HepG2 (cell line): ENCODE measurements at regions not wholly inside any gene's neighbourhood (a gene's known extent, or its start where the extent isn't known, plus 50 kb on each side); places are given as distances from the start of the nearest gene placed in this dataset.

ENCODE experiments used
- ATAC-seq: fragments of 200-7000 bp; cut with Tn5 transposase; 3 replicates; pipeline ENCODE4 v1.9.1; 2020; ENCODE audit warnings: mild to moderate bottlenecking, moderate library complexity
- BruUV-seq: library from RNA; stranded (reverse); fragments of 400-500 nt; replicated peaks from 2 replicates; lab custom pipeline; 2021; lab: Mats Ljungman, UMichigan
- CTCF ChIA-PET: fragments of 300-600 bp; formaldehyde crosslinking; extraction: SDS; loops from one replicate; lab custom pipeline; 2021; ENCODE audit warnings: low total read pairs, inconsistent platforms, low intra/inter-chr PET ratio; lab: Yijun Ruan, JAX
- POLR2A ChIA-PET: fragments of 350-600 bp; sonication (Branson Sonifier 250); formaldehyde crosslinking; loops from one replicate; lab custom pipeline; 2020; ENCODE audit warnings: antibody characterized with exemption, inconsistent platforms; lab: Yijun Ruan, JAX
- DNase-seq: peaks from one replicate; pipeline ENCODE4 v3.0.0-alpha.2; 2015; ENCODE audit warnings: low spot score
- FAIRE-seq: peaks from 3 replicates; lab custom pipeline; 2011; peaks lifted over from hg19 to GRCh38; lab: Jason Lieb, UNC
- H2AFZ ChIP-seq: one replicate; pipeline ENCODE4 v1.6.1; 2011; ENCODE audit warnings: low read length, inconsistent platforms
- H3K27ac ChIP-seq: fragments of 300-600 bp; 3 replicates; pipeline ENCODE4 v1.8.0; 2011; ENCODE audit warnings: mixed run types, mild to moderate bottlenecking, mixed read lengths, low read length, inconsistent platforms; ENCODE audit not compliant: insufficient read depth; ENCODE audit errors: extremely low read length
- H3K27me3 ChIP-seq, 2 experiments: fragments of 200-600 bp in 1 of 2; 2 replicates in 1 of 2; 3 replicates in 1 of 2; pipeline versions ENCODE4 v1.6.0 to v1.8.0; 2011; ENCODE audit warnings: low read length in 2 of 2, mild to moderate bottlenecking in 2 of 2, moderate library complexity in 2 of 2, inconsistent platforms in 1 of 2; ENCODE audit not compliant: insufficient read depth in 2 of 2, control insufficient read depth in 1 of 2
- H3K36me3 ChIP-seq, 2 experiments: fragments of 200-600 bp in 1 of 2; replicated peaks in 1 of 2; 2 replicates in 1 of 2; 3 replicates in 1 of 2; pipeline versions ENCODE4 v1.5.1 to v1.8.0; 2011; ENCODE audit warnings: low read length in 2 of 2, inconsistent platforms in 1 of 2; ENCODE audit not compliant: insufficient read depth in 2 of 2, control insufficient read depth in 1 of 2
- H3K4me1 ChIP-seq: 2 replicates; pipeline ENCODE4 v1.5.1; 2012; ENCODE audit warnings: low read length, inconsistent platforms; ENCODE audit not compliant: insufficient read depth
- H3K4me2 ChIP-seq: 2 replicates; pipeline ENCODE4 v1.6.0; 2011; ENCODE audit warnings: low read depth, low read length, inconsistent platforms
- H3K4me3 ChIP-seq, 3 experiments: fragments of 200-600 bp in 1 of 3; sonication (generic), shearing (Covaris generic) in 1 of 3; replicated peaks in 1 of 3; 2 replicates each; pipeline ENCODE4 v1.5.1; 2011 to 2016; ENCODE audit warnings: low read length in 3 of 3, inconsistent platforms in 2 of 3, low read depth in 2 of 3, mild to moderate bottlenecking in 2 of 3, control low read depth in 1 of 3, mixed read lengths in 1 of 3; ENCODE audit not compliant: insufficient read depth in 1 of 3
- H3K79me2 ChIP-seq: one replicate; pipeline ENCODE4 v1.6.1; 2011; ENCODE audit warnings: low read length, inconsistent platforms; ENCODE audit not compliant: insufficient read depth
- H3K9ac ChIP-seq: 2 replicates; pipeline ENCODE4 v1.6.0; 2011; ENCODE audit warnings: mild to moderate bottlenecking, low read depth, low read length, inconsistent platforms; ENCODE audit not compliant: insufficient read depth
- H3K9me3 ChIP-seq: 2 replicates; pipeline ENCODE4 v1.5.1; 2012; ENCODE audit warnings: mild to moderate bottlenecking, low read length
- H4K20me1 ChIP-seq: 2 replicates; pipeline ENCODE4 v1.6.0; 2011; ENCODE audit warnings: inconsistent platforms, mild to moderate bottlenecking, low read length, moderate library complexity; ENCODE audit not compliant: insufficient read depth
- BCL6 ChIP-seq: IDR thresholded peaks from 2 replicates; pipeline ENCODE4 v1.6.1; 2016; ENCODE audit warnings: missing genetic modification reagents, missing compliant biosample characterization
- FOSL1 ChIP-seq: sonication (generic); formaldehyde crosslinking; IDR thresholded peaks from 2 replicates; pipeline ENCODE4 v1.9.0; 2021; ENCODE audit warnings: missing genetic modification reagents, borderline replicate concordance
- GATA4 ChIP-seq: sonication (generic); IDR thresholded peaks from 2 replicates; pipeline ENCODE4 v1.6.1; 2016; ENCODE audit warnings: antibody characterized with exemption, low read depth, borderline replicate concordance
- HNRNPLL ChIP-seq: fragments of 200-400 bp; formaldehyde crosslinking; IDR thresholded peaks from 2 replicates; pipeline ENCODE4 v1.6.1; 2017; ENCODE audit warnings: mild to moderate bottlenecking, low read depth, low read length; ENCODE audit not compliant: poor library complexity, severe bottlenecking
- JDP2 ChIP-seq: sonication (generic); formaldehyde crosslinking; IDR thresholded peaks from 2 replicates; pipeline ENCODE4 v1.8.1; 2022; ENCODE audit warnings: missing genetic modification reagents, borderline replicate concordance
- PCBP1 ChIP-seq: fragments of 200-400 bp; formaldehyde crosslinking; IDR thresholded peaks from 2 replicates; pipeline ENCODE4 v1.6.1; 2017; ENCODE audit warnings: mild to moderate bottlenecking, low read depth, low read length, borderline replicate concordance
- RBM22 ChIP-seq: fragments of 200-400 bp; formaldehyde crosslinking; optimal IDR thresholded peaks from 2 replicates; pipeline ENCODE3; 2017; ENCODE audit warnings: mild to moderate bottlenecking, low read length, moderate library complexity
- RORA ChIP-seq: sonication (generic); formaldehyde crosslinking; IDR thresholded peaks from 2 replicates; pipeline ENCODE4 v1.5.0; 2020; ENCODE audit warnings: mild to moderate bottlenecking, missing genetic modification reagents, moderate library complexity
- TCF7L2 ChIP-seq: IDR thresholded peaks from 2 replicates; pipeline ENCODE4 v1.6.1; 2011; ENCODE audit warnings: mild to moderate bottlenecking, low read depth, low read length, moderate library complexity
- ZNF230 ChIP-seq: sonication (generic); formaldehyde crosslinking; IDR thresholded peaks from 2 replicates; pipeline ENCODE4 v1.4.0; 2020; ENCODE audit warnings: mild to moderate bottlenecking, missing genetic modification reagents
- WGBS: methylation state at CpG from one replicate; pipeline ENCODE4 v1.1.6; 2017; ENCODE audit warnings: low lambda C conversion rate; 5-methylcytosine and 5-hydroxymethylcytosine counted together
- in situ Hi-C: cut with HindIII; loops from 2 replicates; pipeline ENCODE4 v1.10.0; 2017; ENCODE audit warnings: low pct_unique_long_range_greater_than_20kb; ENCODE audit not compliant: extremely low pct_ligation_motif_present
- intact Hi-C: fragments of 100-400 bp; cut with micrococcal nuclease; formaldehyde crosslinking; loops from one replicate; pipeline ENCODE4 v1.10.0; 2022; ENCODE audit not compliant: unreplicated experiment
- TF ChIP-seq, protein P1 (sequence below): sonication (generic); formaldehyde crosslinking; IDR thresholded peaks from 2 replicates; pipeline ENCODE4 v1.5.0; 2020; ENCODE audit warnings: mild to moderate bottlenecking, missing genetic modification reagents, borderline replicate concordance
- TF ChIP-seq, protein P2 (sequence below): sonication (generic); formaldehyde crosslinking; IDR thresholded peaks from 2 replicates; pipeline ENCODE4 v1.4.0; 2020; ENCODE audit warnings: mild to moderate bottlenecking, missing genetic modification reagents
- TF ChIP-seq, protein P3 (sequence below): IDR thresholded peaks from 2 replicates; pipeline ENCODE4 v1.6.1; 2012; ENCODE audit warnings: low read length, improper control_type of control experiment
- TF ChIP-seq, protein P4 (sequence below): sonication (generic); formaldehyde crosslinking; conservative IDR thresholded peaks from 2 replicates; pipeline ENCODE4 v1.8.1; 2023; ENCODE audit warnings: missing genetic modification reagents

DNA sequence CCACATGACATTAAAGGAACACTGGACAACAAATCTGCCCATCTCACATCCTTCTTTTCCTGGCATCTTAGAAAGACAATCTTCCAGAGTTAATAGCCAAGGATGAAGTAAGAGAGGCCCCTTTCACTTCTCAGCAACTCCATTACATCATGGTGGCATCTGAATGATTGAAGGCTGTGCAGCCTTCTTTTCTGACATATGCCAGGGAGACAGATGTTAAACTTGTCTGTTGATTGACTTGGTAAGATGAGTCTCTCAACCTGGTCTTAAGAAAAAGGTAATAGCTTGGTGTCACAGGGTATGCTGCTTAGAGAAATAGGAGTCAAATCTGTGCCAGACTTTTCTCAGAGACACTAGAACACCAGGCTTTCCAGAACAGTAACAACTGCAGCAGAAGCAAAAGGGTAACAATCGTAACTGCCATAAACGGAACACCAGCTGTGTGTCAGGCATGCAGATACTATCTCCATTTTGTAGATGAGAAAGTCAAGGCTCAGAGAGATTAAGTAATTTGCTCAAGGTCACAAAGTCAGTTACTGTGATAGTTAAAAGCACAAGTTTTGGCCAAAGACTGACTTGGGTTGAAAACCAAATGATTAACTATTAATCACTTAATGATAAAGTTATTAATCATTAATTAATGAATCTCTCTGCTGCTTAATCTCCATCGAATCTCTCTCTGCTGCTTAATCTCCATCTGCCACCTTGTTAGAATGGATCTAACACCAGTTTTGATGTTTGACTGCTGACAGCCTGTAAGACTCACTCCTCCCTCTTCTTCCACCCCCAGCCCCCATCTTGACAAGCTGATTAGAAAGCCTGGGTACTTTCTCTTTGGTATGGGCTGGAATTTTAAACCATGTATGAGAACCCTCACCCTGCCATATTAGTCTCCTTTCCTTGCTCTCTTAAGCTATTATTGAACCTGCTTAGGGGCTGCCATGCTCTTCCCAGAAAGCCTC, 353.5 kb downstream of the ENC1 start:
- H4K20me1 ChIP-seq, result no peaks in the 10 kb centered on the region
- no peak overlapping the region for H3K4me3 ChIP-seq
- H3K9me3 ChIP-seq, result no peaks in the 10 kb centered on the region
- no peak overlapping the region for H3K9ac ChIP-seq
- CTCF ChIA-PET, result no interaction called here
- H3K27ac ChIP-seq, result no peak overlapping the region
- H3K27me3 ChIP-seq, result no peaks in the 10 kb centered on the region; a peak in 2 of 5 replicates
- ATAC-seq, result no peak
- no TSS peak for BruUV-seq
- 8% methylated on average over 3 of the region's 3 CpGs for WGBS
- H3K36me3 ChIP-seq, result no peaks in the 10 kb centered on the region
- in situ Hi-C loops (no loop called here), intact Hi-C loops (no loop called here)
- no peak for DNase-seq
- no peak overlapping the region for H3K4me2 ChIP-seq
- no peak overlapping the region for H2AFZ ChIP-seq
- H3K4me1 ChIP-seq, result no peaks in the 10 kb centered on the region
- no peak for FAIRE-seq
- no peaks in the 10 kb centered on the region for H3K79me2 ChIP-seq
- POLR2A ChIA-PET, result no interaction called here
- TF ChIP-seq RORA (CRISPR knock-in tag), result no peak
- TF ChIP-seq GATA4, result no peak
- TF ChIP-seq PCBP1, result no peak
- TF ChIP-seq, protein P1, sequence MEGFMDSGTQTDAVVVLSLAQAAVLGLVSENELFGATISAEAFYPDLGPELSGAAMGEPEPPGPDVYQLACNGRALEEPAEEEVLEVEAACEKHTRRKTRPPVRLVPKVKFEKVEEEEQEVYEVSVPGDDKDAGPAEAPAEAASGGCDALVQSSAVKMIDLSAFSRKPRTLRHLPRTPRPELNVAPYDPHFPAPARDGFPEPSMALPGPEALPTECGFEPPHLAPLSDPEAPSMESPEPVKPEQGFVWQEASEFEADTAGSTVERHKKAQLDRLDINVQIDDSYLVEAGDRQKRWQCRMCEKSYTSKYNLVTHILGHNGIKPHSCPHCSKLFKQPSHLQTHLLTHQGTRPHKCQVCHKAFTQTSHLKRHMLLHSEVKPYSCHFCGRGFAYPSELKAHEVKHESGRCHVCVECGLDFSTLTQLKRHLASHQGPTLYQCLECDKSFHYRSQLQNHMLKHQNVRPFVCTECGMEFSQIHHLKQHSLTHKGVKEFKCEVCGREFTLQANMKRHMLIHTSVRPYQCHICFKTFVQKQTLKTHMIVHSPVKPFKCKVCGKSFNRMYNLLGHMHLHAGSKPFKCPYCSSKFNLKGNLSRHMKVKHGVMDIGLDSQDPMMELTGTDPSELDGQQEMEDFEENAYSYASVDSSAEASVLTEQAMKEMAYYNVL (CRISPR knock-in tag), result no peak
- TF ChIP-seq, protein P2, sequence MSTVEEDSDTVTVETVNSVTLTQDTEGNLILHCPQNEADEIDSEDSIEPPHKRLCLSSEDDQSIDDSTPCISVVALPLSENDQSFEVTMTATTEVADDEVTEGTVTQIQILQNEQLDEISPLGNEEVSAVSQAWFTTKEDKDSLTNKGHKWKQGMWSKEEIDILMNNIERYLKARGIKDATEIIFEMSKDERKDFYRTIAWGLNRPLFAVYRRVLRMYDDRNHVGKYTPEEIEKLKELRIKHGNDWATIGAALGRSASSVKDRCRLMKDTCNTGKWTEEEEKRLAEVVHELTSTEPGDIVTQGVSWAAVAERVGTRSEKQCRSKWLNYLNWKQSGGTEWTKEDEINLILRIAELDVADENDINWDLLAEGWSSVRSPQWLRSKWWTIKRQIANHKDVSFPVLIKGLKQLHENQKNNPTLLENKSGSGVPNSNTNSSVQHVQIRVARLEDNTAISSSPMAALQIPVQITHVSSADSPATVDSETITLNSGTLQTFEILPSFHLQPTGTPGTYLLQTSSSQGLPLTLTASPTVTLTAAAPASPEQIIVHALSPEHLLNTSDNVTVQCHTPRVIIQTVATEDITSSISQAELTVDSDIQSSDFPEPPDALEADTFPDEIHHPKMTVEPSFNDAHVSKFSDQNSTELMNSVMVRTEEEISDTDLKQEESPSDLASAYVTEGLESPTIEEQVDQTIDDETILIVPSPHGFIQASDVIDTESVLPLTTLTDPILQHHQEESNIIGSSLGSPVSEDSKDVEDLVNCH (CRISPR knock-in tag), result no peak
- no peak for TF ChIP-seq BCL6 (CRISPR knock-in tag)
- no peak for TF ChIP-seq HNRNPLL
- TF ChIP-seq, protein P3, sequence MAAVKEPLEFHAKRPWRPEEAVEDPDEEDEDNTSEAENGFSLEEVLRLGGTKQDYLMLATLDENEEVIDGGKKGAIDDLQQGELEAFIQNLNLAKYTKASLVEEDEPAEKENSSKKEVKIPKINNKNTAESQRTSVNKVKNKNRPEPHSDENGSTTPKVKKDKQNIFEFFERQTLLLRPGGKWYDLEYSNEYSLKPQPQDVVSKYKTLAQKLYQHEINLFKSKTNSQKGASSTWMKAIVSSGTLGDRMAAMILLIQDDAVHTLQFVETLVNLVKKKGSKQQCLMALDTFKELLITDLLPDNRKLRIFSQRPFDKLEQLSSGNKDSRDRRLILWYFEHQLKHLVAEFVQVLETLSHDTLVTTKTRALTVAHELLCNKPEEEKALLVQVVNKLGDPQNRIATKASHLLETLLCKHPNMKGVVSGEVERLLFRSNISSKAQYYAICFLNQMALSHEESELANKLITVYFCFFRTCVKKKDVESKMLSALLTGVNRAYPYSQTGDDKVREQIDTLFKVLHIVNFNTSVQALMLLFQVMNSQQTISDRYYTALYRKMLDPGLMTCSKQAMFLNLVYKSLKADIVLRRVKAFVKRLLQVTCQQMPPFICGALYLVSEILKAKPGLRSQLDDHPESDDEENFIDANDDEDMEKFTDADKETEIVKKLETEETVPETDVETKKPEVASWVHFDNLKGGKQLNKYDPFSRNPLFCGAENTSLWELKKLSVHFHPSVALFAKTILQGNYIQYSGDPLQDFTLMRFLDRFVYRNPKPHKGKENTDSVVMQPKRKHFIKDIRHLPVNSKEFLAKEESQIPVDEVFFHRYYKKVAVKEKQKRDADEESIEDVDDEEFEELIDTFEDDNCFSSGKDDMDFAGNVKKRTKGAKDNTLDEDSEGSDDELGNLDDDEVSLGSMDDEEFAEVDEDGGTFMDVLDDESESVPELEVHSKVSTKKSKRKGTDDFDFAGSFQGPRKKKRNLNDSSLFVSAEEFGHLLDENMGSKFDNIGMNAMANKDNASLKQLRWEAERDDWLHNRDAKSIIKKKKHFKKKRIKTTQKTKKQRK, result no peak
- TF ChIP-seq, protein P4, sequence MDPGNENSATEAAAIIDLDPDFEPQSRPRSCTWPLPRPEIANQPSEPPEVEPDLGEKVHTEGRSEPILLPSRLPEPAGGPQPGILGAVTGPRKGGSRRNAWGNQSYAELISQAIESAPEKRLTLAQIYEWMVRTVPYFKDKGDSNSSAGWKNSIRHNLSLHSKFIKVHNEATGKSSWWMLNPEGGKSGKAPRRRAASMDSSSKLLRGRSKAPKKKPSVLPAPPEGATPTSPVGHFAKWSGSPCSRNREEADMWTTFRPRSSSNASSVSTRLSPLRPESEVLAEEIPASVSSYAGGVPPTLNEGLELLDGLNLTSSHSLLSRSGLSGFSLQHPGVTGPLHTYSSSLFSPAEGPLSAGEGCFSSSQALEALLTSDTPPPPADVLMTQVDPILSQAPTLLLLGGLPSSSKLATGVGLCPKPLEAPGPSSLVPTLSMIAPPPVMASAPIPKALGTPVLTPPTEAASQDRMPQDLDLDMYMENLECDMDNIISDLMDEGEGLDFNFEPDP (CRISPR knock-in tag), result no peak
- no peak for TF ChIP-seq RBM22
- no peak for TF ChIP-seq JDP2 (CRISPR knock-in tag)
- no peak for TF ChIP-seq TCF7L2
- TF ChIP-seq ZNF230, result no peak
- TF ChIP-seq FOSL1 (CRISPR knock-in tag), result no peak
